ENCODE measurements at regions not wholly inside any gene's neighbourhood (a gene's known extent, or its start where the extent isn't known, plus 50 kb on each side); places are given as distances from the start of the nearest gene placed in this dataset.
"Not testable (repeated sequence)": the region's sequence is repeated elsewhere in the genome, so short reads cannot be mapped to it uniquely, and the experiment has no call there.

DNA sequence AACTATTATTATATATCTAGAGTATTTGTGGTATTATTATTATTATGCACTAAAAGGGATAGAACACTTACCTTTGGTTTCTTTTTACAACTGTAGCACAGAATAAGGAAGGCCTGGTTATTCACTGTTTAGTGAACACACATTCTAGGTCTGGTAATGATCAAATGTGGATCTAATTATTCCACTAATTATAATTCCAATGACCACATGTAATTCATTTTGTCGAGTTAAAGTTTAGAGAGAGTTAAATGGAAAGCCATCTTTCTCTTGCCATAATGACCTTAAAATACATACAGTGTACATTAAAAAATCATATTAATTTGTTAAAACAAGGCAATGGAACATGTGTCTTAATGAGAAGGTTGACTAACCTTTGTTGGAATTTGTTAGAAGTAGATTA lies 147.8 kb downstream of the SEM1 start:
- intact Hi-C loops (cut with micrococcal nuclease; ENCODE audit: unreplicated experiment), result no loop called here
- no TSS peak for BruUV-seq (replicated peaks)
- DNase-seq (ENCODE audit: low spot score), result no peak
- no peak overlapping the region for H3K4me3 ChIP-seq (ENCODE audit: low read depth, low read length, poor library complexity, severe bottlenecking)
- TF ChIP-seq, protein P1, sequence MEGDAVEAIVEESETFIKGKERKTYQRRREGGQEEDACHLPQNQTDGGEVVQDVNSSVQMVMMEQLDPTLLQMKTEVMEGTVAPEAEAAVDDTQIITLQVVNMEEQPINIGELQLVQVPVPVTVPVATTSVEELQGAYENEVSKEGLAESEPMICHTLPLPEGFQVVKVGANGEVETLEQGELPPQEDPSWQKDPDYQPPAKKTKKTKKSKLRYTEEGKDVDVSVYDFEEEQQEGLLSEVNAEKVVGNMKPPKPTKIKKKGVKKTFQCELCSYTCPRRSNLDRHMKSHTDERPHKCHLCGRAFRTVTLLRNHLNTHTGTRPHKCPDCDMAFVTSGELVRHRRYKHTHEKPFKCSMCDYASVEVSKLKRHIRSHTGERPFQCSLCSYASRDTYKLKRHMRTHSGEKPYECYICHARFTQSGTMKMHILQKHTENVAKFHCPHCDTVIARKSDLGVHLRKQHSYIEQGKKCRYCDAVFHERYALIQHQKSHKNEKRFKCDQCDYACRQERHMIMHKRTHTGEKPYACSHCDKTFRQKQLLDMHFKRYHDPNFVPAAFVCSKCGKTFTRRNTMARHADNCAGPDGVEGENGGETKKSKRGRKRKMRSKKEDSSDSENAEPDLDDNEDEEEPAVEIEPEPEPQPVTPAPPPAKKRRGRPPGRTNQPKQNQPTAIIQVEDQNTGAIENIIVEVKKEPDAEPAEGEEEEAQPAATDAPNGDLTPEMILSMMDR (conservative IDR thresholded peaks at IDR 0.05; ENCODE audit: low read depth, low read length), result no peak
- TF ChIP-seq EZH2 (IDR thresholded peaks at IDR 0.05; ENCODE audit: borderline replicate concordance, low read depth, low read length, poor library complexity, severe bottlenecking), result no peak
- H3K27me3 ChIP-seq (replicated peaks; ENCODE audit: insufficient read depth, low read depth, low read length, poor library complexity), result no peaks in the 10 kb centered on the region
- H3K4me1 ChIP-seq (ENCODE audit: insufficient read depth, low read length, poor library complexity, severe bottlenecking), result no peaks in the 10 kb centered on the region
- ChIA-PET CTCF (no interaction called here), POLR2A (ENCODE audit: low non-redundant PET) (no interaction called here)
- H3K36me3 ChIP-seq (ENCODE audit: insufficient read depth, low read length, poor library complexity, severe bottlenecking), result no peaks in the 10 kb centered on the region
- no peak overlapping the region for H3K27ac ChIP-seq (ENCODE audit: low read depth, low read length, poor library complexity, severe bottlenecking)
- no peaks in the 10 kb centered on the region for H3K9me3 ChIP-seq (ENCODE audit: low read depth, low read length, poor library complexity, severe bottlenecking)

- CTCF ChIA-PET, result no interaction called here
- no peak overlapping the region for H3K27ac ChIP-seq (ENCODE audit: low read depth, low read length, poor library complexity, severe bottlenecking)
- POLR2A ChIA-PET (ENCODE audit: low non-redundant PET), result no interaction called here
These were observed 151.1 kb downstream of the SEM1 start for GRCh38 chr7:96558530-96558929.

GRCh38 chr7:96558093-96558492 lies 151.6 kb downstream of the SEM1 start:
- intact Hi-C loops (cut with micrococcal nuclease; ENCODE audit: unreplicated experiment), result no loop called here
- POLR2A ChIA-PET (ENCODE audit: low non-redundant PET), result no interaction called here
- CTCF ChIA-PET, result no interaction called here

More at GRCh38 chr7:96558530-96558929, 151.1 kb downstream of the SEM1 start:
- Histone ChIP-seq H3K9me3 (ENCODE audit: low read depth, low read length, poor library complexity, severe bottlenecking) (no peaks in the 10 kb centered on the region), H3K4me3 (ENCODE audit: low read depth, low read length, poor library complexity, severe bottlenecking) (no peak overlapping the region), H3K36me3 (ENCODE audit: insufficient read depth, low read length, poor library complexity, severe bottlenecking) (no peaks in the 10 kb centered on the region), H3K4me1 (ENCODE audit: insufficient read depth, low read length, poor library complexity, severe bottlenecking) (no peaks in the 10 kb centered on the region), H3K27me3 (replicated peaks; ENCODE audit: insufficient read depth, low read depth, low read length, poor library complexity) (no peaks in the 10 kb centered on the region)
- no TSS peak for BruUV-seq (replicated peaks)
- no peak for DNase-seq (ENCODE audit: low spot score)
- intact Hi-C loops (cut with micrococcal nuclease; ENCODE audit: unreplicated experiment), result no loop called here
- TF ChIP-seq EZH2 (IDR thresholded peaks at IDR 0.05; ENCODE audit: borderline replicate concordance, low read depth, low read length, poor library complexity, severe bottlenecking), result no peak
- TF ChIP-seq, protein P1 (conservative IDR thresholded peaks at IDR 0.05; ENCODE audit: low read depth, low read length), result no peak

GRCh38 chr7:96557598-96557997 lies 152.0 kb downstream of the SEM1 start:
- H3K36me3 ChIP-seq (ENCODE audit: insufficient read depth, low read length, poor library complexity, severe bottlenecking); DNase-seq (ENCODE audit: low spot score); BruUV-seq (replicated peaks); POLR2A ChIA-PET (ENCODE audit: low non-redundant PET); intact Hi-C loops (cut with micrococcal nuclease; ENCODE audit: unreplicated experiment); H3K4me1 ChIP-seq (ENCODE audit: insufficient read depth, low read length, poor library complexity, severe bottlenecking); H3K9me3 ChIP-seq (ENCODE audit: low read depth, low read length, poor library complexity, severe bottlenecking); CTCF ChIA-PET; H3K27ac ChIP-seq (ENCODE audit: low read depth, low read length, poor library complexity, severe bottlenecking); H3K27me3 ChIP-seq (replicated peaks; ENCODE audit: insufficient read depth, low read depth, low read length, poor library complexity); H3K4me3 ChIP-seq (ENCODE audit: low read depth, low read length, poor library complexity, severe bottlenecking): not testable (repeated sequence)

More at GRCh38 chr7:96558093-96558492, 151.6 kb downstream of the SEM1 start:
- DNase-seq (ENCODE audit: low spot score), result no peak
- no peak overlapping the region for H3K4me3 ChIP-seq (ENCODE audit: low read depth, low read length, poor library complexity, severe bottlenecking)
- no peaks in the 10 kb centered on the region for H3K9me3 ChIP-seq (ENCODE audit: low read depth, low read length, poor library complexity, severe bottlenecking)
- H3K27ac ChIP-seq (ENCODE audit: low read depth, low read length, poor library complexity, severe bottlenecking), result no peak overlapping the region
- H3K4me1 ChIP-seq (ENCODE audit: insufficient read depth, low read length, poor library complexity, severe bottlenecking), result no peaks in the 10 kb centered on the region
- no TSS peak for BruUV-seq (replicated peaks)
- no peaks in the 10 kb centered on the region for H3K27me3 ChIP-seq (replicated peaks; ENCODE audit: insufficient read depth, low read depth, low read length, poor library complexity)
- no peaks in the 10 kb centered on the region for H3K36me3 ChIP-seq (ENCODE audit: insufficient read depth, low read length, poor library complexity, severe bottlenecking)
- TF ChIP-seq, protein P1 (conservative IDR thresholded peaks at IDR 0.05; ENCODE audit: low read depth, low read length), result no peak
- no peak for TF ChIP-seq EZH2 (IDR thresholded peaks at IDR 0.05; ENCODE audit: borderline replicate concordance, low read depth, low read length, poor library complexity, severe bottlenecking)

All from A673 (cell line).